Myocyte (in vitro differentiated cells): ENCODE measurements at regions not wholly inside any gene's neighbourhood (a gene's known extent, or its start where the extent isn't known, plus 50 kb on each side); places are given as distances from the start of the nearest gene placed in this dataset.
A peak's percentile ranks its signal among the peaks of the same experiment; 100 is the strongest.
"Not testable (repeated sequence)": the region's sequence is repeated elsewhere in the genome, so short reads cannot be mapped to it uniquely, and the experiment has no call there.

Experiments
- DNase-seq: peaks from one replicate; pipeline ENCODE4 v3.0.0-alpha.2; 2012; ENCODE audit warnings: low read depth

- no peak for DNase-seq
Measured at GRCh38 chr5:124894541-124894940, 148.1 kb upstream of the ZNF608 start.

DNA sequence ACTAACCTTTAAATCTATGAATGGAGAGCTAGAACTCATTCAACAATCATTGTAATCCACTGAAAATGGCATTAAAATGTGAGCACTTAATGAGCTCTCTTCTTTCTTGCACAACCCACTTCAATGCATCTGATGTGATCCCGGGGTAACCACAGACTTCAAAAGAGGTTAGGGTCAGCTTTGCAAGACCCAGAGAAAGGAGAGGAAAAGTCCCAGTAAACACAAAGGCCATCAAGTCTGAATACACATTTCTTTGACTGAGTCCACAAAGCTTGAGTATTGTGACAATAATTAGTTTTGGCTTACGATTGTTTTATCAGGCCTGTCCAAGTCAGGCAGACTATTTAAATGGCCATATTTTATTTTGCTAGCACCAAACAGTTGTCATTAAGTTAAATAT, 148.8 kb upstream of the ZNF608 start:
- DNase-seq: no peak

DNA sequence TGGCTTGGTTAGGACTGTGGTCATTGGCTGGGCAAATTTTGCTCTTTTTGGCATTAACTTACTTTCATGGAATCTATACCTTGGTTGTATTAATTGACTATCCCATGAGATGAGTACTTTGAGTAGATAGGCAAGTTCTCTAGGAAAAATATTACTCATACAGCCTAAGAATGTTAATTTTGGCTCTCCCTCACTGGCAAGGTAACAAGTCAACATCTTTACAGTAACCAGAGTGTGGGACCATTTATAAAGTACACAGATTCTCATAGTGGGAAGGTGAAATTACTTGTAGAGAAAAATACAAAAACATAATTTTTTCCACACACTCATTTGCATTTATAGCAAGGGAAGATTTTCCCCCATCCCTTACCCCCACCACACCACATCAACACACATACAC, 154.6 kb upstream of the ZNF608 start:
- no peak for DNase-seq

DNA sequence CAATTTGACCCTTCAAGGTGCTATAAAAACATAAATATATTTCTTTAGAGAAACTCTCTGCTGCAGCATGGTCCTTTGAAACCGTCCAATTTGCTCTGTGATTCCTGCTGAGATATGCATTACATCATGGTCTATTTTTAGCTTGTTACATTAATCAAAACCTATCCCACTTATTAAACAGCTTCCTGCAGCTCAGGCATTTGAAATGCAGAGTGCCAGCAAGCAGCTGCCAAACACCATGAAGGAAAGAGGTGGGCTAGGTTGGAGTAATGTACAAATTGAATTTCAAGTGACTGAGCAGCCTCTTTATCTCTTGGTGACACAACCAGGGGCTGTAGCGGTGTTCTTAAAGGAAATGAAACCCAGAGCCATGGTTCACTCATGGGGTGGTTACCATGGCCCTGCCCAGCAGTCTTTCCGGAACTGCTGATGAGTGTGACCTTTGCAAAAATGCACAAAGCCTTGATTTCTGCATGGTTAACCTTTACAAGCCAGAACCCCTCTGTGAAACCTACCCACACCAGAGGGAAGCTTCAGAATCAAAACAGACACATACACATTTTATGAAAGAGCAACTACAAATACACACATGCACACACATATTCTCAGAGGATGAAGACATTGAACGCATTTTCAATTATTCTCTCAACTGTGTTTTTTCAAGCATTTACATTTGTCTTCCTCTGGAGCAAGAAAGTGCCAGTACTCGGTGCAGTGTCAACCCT, 155.8 kb upstream of the ZNF608 start:
- peak; percentile 74 for DNase-seq

GRCh38 chr5:124905256-124906130, 159.1 kb upstream of the ZNF608 start:
- no peak for DNase-seq

DNA sequence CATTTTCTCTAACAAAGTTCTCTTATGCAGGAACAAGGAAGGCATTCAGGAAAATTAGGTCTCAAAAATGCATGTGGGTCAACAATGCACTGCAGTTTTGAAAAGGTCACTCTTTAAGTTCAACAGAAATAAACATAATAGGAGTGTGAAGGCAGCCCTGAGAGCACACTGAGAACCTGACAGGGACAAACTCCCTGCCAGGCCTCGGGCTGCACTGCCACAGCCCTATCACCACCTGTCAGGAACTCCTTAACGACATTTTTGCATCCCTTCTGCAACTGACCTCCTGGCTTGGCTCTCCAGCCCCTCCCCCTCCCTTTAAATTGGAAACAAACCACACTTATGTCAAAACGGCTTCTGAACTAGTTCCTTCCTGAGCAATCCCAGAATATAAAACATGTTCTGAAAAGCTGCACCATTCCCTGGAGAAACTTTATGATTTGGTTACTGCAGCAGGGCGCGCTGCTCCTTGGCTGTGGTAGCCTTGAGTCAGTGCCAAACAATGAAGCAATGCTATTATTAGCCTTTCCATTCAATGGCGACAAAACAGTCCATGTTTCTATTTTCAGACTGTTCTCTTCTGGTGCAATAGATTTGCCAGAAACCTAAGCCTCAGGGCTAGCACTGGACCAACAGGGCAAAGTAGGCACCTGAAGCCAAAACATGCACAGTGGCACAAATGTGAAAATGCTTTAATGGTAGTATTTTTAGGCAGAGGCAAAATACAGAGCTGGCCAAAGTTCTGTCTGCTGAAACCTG, 160.1 kb upstream of the ZNF608 start:
- peak; percentile 92 for DNase-seq

DNA sequence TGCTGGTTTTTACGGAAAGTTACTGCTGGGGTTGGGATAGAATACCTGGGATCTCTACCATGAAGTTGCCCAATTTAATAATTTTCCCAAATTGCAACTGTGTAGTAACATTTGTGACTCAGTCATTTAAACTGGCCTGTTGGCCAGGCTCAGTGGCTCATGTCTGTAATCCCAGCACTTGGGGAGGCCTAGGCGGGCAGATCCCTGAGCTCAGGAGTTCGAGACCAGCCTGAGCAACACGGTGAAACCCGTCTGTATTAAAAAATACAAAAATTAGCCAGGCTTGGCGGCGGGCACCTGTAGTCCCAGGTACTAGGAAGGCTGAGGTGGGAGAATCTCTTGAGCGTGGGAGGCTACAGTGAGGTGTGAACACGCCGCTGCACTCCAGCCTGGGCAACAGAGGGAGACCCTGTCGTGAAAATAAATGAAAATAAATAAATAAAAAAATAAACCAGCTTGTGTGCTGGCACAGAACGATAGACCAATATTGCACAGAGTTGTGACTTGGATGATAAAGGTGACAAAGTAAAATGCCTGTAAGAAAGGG, 160.7 kb upstream of the ZNF608 start:
- no peak for DNase-seq

DNA sequence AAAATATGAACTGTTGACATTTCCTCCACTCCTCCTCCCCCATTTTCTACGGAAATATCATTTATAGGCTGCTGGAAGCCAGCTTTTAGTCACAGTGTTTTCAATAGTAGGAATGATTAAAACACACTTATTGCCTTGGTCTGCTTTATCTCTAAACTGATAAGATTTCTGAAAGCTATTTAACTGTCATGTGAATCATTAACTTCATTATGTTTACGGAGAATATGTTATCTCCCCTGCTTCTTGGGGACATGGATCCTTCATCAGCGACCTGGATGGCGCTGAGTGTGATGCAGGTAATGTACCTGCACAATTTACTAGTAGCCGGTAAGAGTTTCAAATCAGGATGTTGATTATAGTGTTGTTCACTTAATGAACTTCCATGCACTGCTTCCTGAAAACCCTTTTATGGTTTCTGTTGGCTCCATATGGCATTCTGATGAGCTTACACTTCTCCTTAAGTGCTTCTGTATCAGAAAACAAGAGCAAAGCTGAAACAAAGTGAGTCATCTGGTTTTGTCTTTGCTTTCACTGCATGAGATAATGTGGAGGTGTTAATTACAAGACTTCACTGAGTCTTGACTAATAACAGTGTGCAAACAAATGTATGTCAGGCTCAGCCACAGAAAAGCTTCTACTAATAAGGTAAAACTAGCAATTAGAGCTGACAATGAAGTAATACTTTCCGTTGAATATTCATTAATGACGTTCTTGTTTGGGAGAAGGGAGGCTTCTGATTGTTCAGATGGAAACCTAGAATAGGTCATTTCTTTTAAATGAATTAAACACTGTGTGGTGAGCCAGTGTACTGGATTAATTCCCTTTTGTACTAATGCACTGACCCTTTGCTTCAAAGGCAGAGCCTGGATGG, 162.4 kb upstream of the ZNF608 start:
- peak; percentile 29 for DNase-seq

DNA sequence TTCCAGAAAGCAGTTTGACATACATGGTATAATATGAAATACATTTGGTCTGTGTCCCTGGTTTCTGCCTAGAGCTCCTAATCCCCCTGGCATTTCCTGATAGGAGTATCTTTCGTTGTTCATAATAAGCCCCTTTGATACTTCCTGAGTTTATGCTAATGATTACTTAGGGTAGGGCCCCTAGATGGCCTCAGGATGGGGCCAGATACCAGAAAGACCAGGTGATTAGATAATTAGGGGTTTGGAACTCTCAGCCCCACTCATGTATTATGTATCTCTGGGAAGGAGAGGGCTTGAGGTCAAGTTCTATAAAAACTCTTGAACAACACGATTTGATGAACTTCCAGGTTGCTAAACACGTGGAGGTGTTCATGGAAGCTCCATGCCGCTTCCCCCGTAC, 163.3 kb upstream of the ZNF608 start:
- DNase-seq: no peak

DNA sequence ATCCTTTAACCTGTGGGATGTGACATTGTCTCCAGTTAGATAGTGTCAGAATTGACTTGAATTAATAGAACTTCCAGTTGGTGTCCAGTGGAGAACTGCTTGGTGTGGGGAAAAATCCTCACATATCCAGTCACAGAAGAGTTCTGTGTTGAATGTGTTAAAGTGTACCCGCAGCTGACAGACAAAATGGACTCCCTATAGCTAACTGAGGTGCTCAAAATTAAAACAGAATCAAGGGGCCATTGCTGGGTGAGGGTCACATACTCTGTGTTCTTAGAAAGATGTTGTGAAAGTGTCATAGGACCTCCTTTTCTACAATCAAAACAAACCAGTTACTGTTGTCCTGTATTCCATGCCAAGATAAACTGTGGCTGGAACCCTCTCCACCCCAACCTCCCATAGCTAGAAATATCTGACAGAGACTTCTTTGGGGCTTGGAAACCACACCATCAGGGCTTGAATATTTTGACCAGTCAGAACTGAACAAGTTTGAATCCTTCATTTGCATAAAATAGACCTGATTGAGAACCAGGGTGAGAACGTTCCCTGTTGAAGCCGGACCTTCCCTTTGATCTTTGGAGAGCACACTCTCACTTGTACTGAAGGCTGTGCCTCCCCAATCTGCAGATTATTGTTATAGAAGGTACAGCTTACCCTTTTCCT, 164.0 kb upstream of the ZNF608 start:
- DNase-seq: no peak

GRCh38 chr5:124912638-124913328, 166.3 kb upstream of the ZNF608 start:
- DNase-seq: no peak

- DNase-seq: no peak
Measured at GRCh38 chr5:124913329-124913653, 166.9 kb upstream of the ZNF608 start.

DNA sequence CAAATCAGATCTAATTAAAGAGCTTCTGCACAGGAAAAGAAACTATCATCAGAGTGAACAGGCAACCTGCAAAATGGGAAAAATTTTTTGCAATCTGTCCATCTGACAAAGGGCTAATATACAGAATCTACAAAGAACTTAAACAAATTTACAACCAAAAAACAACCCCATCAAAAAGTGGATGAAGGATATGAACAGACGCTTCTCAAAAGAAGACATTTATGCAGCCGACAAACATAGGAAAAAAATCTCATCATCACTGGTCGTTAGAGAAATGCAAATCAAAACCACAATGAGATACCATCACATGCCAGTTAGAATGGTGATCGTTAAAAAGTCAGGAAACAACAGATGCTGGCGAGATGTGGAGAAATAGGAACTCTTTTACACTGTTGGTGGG, 169.9 kb upstream of the ZNF608 start:
- not testable (repeated sequence) for DNase-seq

DNA sequence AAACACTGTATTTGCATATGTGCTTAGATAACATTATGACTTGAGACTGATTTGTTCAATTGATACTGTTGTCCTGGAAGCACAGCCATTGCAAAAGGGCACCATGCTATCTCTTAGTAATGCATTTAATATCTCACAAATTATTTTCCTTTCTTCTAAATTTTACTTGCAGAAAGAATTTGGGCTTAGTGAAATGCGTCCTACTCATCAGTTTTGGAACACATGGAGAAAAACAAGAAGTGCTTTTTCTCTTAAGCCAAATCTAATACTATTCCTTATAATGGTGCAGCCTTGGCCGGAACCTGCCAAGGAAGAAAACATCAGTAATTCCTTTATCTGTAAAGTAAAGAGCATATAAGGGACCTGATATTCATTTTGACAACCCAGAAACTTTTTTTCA, 172.2 kb upstream of the ZNF608 start:
- no peak for DNase-seq

DNA sequence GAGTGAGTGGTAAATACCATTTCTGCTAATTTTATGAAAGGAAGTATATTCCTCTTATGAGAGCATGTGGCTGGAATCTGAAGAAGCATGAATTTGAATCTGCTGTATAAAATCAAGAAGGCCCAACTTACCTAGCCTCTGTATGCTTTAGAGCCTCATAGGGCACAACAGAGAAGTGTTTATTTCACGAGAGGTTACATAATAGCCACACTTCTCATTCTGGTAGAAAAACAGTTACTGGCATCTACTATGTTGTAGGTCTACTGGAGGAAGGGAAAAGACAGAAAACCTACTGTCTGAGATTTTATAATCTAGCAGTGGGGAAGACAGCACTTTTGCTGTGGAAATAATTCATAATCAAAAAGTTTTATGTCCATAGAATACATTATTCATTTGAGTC, 172.6 kb upstream of the ZNF608 start:
- no peak for DNase-seq

DNA sequence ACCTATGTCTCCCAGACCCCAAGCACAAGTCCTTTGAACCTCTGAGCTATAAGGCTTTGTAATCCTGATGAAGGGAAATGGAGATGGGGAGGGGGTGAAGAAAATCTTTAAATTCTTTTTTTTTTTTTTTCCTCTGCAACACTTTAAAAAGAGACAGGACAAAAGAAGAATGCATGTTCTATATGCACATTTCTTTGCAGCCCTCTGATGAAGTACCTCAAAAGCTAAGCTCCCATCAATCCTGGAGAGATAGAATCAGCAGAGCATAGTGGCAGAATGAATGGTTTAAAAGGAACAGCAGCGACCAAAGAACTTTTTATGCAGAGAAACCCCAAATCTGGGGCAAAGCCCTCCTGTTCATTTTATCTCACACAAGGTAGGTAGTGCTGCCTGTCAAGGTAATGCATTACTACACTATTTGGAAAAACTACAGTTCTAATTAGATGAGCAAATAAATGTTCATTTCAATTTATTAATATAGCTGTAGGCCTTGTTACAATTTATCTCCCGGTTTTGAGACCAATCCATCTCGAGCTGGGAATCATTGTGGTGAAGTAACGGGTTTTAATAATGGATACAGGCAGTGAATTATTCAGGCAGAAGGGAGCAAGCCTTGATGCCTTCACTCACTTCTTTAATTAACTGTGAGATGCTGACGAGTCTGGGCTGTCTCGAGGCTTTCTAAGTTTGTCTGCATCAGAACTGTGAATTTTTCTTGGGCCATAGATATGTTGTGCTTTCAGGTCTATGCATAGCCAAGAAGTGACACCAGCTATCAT, 173.5 kb upstream of the ZNF608 start:
- no peak for DNase-seq

- DNase-seq: no peak
Measured at GRCh38 chr5:124920909-124921666, 174.6 kb upstream of the ZNF608 start.

DNA sequence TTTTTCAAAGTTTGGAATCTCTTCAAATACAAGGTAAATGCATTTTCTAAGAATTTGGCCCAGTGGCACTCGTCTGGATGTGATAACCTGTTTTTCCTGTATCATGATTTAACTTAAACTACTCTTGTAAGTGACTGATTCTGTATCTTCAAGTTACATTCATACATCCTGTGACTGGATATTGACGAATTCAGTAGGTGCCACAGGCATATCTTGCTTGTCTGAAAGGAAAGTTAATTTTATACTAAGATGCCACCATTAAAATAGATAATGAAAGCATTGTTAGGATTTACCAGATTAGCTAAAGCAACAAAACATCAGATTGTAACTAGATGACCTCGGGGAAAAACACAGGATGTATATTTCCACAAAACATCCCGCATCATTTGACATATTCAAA, 175.3 kb upstream of the ZNF608 start:
- DNase-seq: no peak
